HepG2 (cell line): ENCODE measurements at regions not wholly inside any gene's neighbourhood (a gene's known extent, or its start where the extent isn't known, plus 50 kb on each side); places are given as distances from the start of the nearest gene placed in this dataset.

Source experiments
- ATAC-seq: fragments of 200-7000 bp; cut with Tn5 transposase; 3 replicates; pipeline ENCODE4 v1.9.1; 2020; ENCODE audit warnings: mild to moderate bottlenecking, moderate library complexity
- BruUV-seq: library from RNA; stranded (reverse); fragments of 400-500 nt; replicated peaks from 2 replicates; lab custom pipeline; 2021; lab: Mats Ljungman, UMichigan
- CTCF ChIA-PET: fragments of 300-600 bp; formaldehyde crosslinking; extraction: SDS; loops from one replicate; lab custom pipeline; 2021; ENCODE audit warnings: low total read pairs, inconsistent platforms, low intra/inter-chr PET ratio; lab: Yijun Ruan, JAX
- POLR2A ChIA-PET: fragments of 350-600 bp; sonication (Branson Sonifier 250); formaldehyde crosslinking; loops from one replicate; lab custom pipeline; 2020; ENCODE audit warnings: antibody characterized with exemption, inconsistent platforms; lab: Yijun Ruan, JAX
- DNase-seq: peaks from one replicate; pipeline ENCODE4 v3.0.0-alpha.2; 2015; ENCODE audit warnings: low spot score
- FAIRE-seq: peaks from 3 replicates; lab custom pipeline; 2011; peaks lifted over from hg19 to GRCh38; lab: Jason Lieb, UNC
- H2AFZ ChIP-seq: one replicate; pipeline ENCODE4 v1.6.1; 2011; ENCODE audit warnings: low read length, inconsistent platforms
- H3K27ac ChIP-seq: fragments of 300-600 bp; 3 replicates; pipeline ENCODE4 v1.8.0; 2011; ENCODE audit warnings: mixed run types, mild to moderate bottlenecking, mixed read lengths, low read length, inconsistent platforms; ENCODE audit not compliant: insufficient read depth; ENCODE audit errors: extremely low read length
- H3K27me3 ChIP-seq, 2 experiments: fragments of 200-600 bp in 1 of 2; 2 replicates in 1 of 2; 3 replicates in 1 of 2; pipeline versions ENCODE4 v1.6.0 to v1.8.0; 2011; ENCODE audit warnings: low read length in 2 of 2, mild to moderate bottlenecking in 2 of 2, moderate library complexity in 2 of 2, inconsistent platforms in 1 of 2; ENCODE audit not compliant: insufficient read depth in 2 of 2, control insufficient read depth in 1 of 2
- H3K36me3 ChIP-seq, 2 experiments: fragments of 200-600 bp in 1 of 2; replicated peaks in 1 of 2; 2 replicates in 1 of 2; 3 replicates in 1 of 2; pipeline versions ENCODE4 v1.5.1 to v1.8.0; 2011; ENCODE audit warnings: low read length in 2 of 2, inconsistent platforms in 1 of 2; ENCODE audit not compliant: insufficient read depth in 2 of 2, control insufficient read depth in 1 of 2
- H3K4me1 ChIP-seq: 2 replicates; pipeline ENCODE4 v1.5.1; 2012; ENCODE audit warnings: low read length, inconsistent platforms; ENCODE audit not compliant: insufficient read depth
- H3K4me2 ChIP-seq: 2 replicates; pipeline ENCODE4 v1.6.0; 2011; ENCODE audit warnings: low read depth, low read length, inconsistent platforms
- H3K4me3 ChIP-seq, 3 experiments: fragments of 200-600 bp in 1 of 3; sonication (generic), shearing (Covaris generic) in 1 of 3; replicated peaks in 1 of 3; 2 replicates each; pipeline ENCODE4 v1.5.1; 2011 to 2016; ENCODE audit warnings: low read length in 3 of 3, inconsistent platforms in 2 of 3, low read depth in 2 of 3, mild to moderate bottlenecking in 2 of 3, control low read depth in 1 of 3, mixed read lengths in 1 of 3; ENCODE audit not compliant: insufficient read depth in 1 of 3
- H3K79me2 ChIP-seq: one replicate; pipeline ENCODE4 v1.6.1; 2011; ENCODE audit warnings: low read length, inconsistent platforms; ENCODE audit not compliant: insufficient read depth
- H3K9ac ChIP-seq: 2 replicates; pipeline ENCODE4 v1.6.0; 2011; ENCODE audit warnings: mild to moderate bottlenecking, low read depth, low read length, inconsistent platforms; ENCODE audit not compliant: insufficient read depth
- H3K9me3 ChIP-seq: 2 replicates; pipeline ENCODE4 v1.5.1; 2012; ENCODE audit warnings: mild to moderate bottlenecking, low read length
- H4K20me1 ChIP-seq: 2 replicates; pipeline ENCODE4 v1.6.0; 2011; ENCODE audit warnings: inconsistent platforms, mild to moderate bottlenecking, low read length, moderate library complexity; ENCODE audit not compliant: insufficient read depth
- HNRNPH1 ChIP-seq: fragments of 200-400 bp; formaldehyde crosslinking; optimal IDR thresholded peaks from 2 replicates; pipeline ENCODE3; 2017; ENCODE audit warnings: mild to moderate bottlenecking, low read depth, low read length
- SOX6 ChIP-seq, 2 experiments: fragments of 450-650 bp in 1 of 2; sonication (generic) in 1 of 2; formaldehyde crosslinking in 1 of 2; IDR thresholded peaks; 2 replicates each; pipeline versions ENCODE4 v1.4.0 to v1.6.1; 2017 to 2020; ENCODE audit warnings: antibody characterized with exemption in 1 of 2, mild to moderate bottlenecking in 1 of 2, missing genetic modification reagents in 1 of 2
- SP1 ChIP-seq, 2 experiments: fragments of 450-650 bp in 1 of 2; sonication (generic) in 1 of 2; formaldehyde crosslinking in 1 of 2; IDR thresholded peaks; 2 replicates each; pipeline versions ENCODE4 v1.4.0 to v1.6.1; 2016 to 2020; ENCODE audit warnings: missing genetic modification reagents in 1 of 2
- TOE1 ChIP-seq: sonication (generic); formaldehyde crosslinking; IDR thresholded peaks from 2 replicates; pipeline ENCODE4 v1.4.0; 2020; ENCODE audit warnings: mild to moderate bottlenecking, missing genetic modification reagents
- TSC22D2 ChIP-seq: sonication (generic); formaldehyde crosslinking; IDR thresholded peaks from 2 replicates; pipeline ENCODE4 v1.5.1; 2020; ENCODE audit warnings: missing genetic modification reagents, mild to moderate bottlenecking, borderline replicate concordance
- U2AF1 ChIP-seq: fragments of 200-400 bp; formaldehyde crosslinking; optimal IDR thresholded peaks from 2 replicates; pipeline ENCODE3; 2017; ENCODE audit warnings: mild to moderate bottlenecking, low read depth, low read length
- ZNF225 ChIP-seq: sonication (generic); formaldehyde crosslinking; IDR thresholded peaks from 2 replicates; pipeline ENCODE4 v1.4.0; 2020; ENCODE audit warnings: mild to moderate bottlenecking, missing genetic modification reagents
- ZSCAN29 ChIP-seq: sonication (generic); formaldehyde crosslinking; conservative IDR thresholded peaks from 2 replicates; pipeline ENCODE4 v1.4.0; 2020; ENCODE audit warnings: mild to moderate bottlenecking, missing genetic modification reagents
- WGBS: methylation state at CpG from one replicate; pipeline ENCODE4 v1.1.6; 2017; ENCODE audit warnings: low lambda C conversion rate; 5-methylcytosine and 5-hydroxymethylcytosine counted together
- in situ Hi-C: cut with HindIII; loops from 2 replicates; pipeline ENCODE4 v1.10.0; 2017; ENCODE audit warnings: low pct_unique_long_range_greater_than_20kb; ENCODE audit not compliant: extremely low pct_ligation_motif_present
- intact Hi-C: fragments of 100-400 bp; cut with micrococcal nuclease; formaldehyde crosslinking; loops from one replicate; pipeline ENCODE4 v1.10.0; 2022; ENCODE audit not compliant: unreplicated experiment
- TF ChIP-seq, protein P1 (sequence below), 2 experiments: sonication (generic) in 1 of 2; formaldehyde crosslinking in 1 of 2; IDR thresholded peaks; 2 replicates each; pipeline versions ENCODE4 v1.4.0 to v1.6.1; 2018 to 2020; ENCODE audit warnings: missing genetic modification reagents in 2 of 2, borderline replicate concordance in 1 of 2, low read depth in 1 of 2, mild to moderate bottlenecking in 1 of 2, missing biosample characterization in 1 of 2
- TF ChIP-seq, protein P2 (sequence below): sonication (generic); formaldehyde crosslinking; IDR thresholded peaks from 2 replicates; pipeline ENCODE4 v1.4.0; 2020; ENCODE audit warnings: missing genetic modification reagents
- TF ChIP-seq, protein P3 (sequence below): IDR thresholded peaks from 2 replicates; pipeline ENCODE4 v1.6.1; 2016; ENCODE audit warnings: mild to moderate bottlenecking, missing biosample characterization, missing genetic modification reagents
- TF ChIP-seq, protein P4 (sequence below), 2 experiments: sonication (generic) in 1 of 2; formaldehyde crosslinking in 1 of 2; IDR thresholded peaks; 2 replicates each; pipeline versions ENCODE4 v1.4.0 to v1.6.1; 2016 to 2020; ENCODE audit warnings: borderline replicate concordance in 1 of 2, low read depth in 1 of 2, mild to moderate bottlenecking in 1 of 2, missing genetic modification reagents in 1 of 2
- TF ChIP-seq, protein P5 (sequence below): sonication (generic); formaldehyde crosslinking; IDR thresholded peaks from 2 replicates; pipeline ENCODE4 v1.4.0; 2020; ENCODE audit warnings: missing genetic modification reagents, mild to moderate bottlenecking, borderline replicate concordance

DNA sequence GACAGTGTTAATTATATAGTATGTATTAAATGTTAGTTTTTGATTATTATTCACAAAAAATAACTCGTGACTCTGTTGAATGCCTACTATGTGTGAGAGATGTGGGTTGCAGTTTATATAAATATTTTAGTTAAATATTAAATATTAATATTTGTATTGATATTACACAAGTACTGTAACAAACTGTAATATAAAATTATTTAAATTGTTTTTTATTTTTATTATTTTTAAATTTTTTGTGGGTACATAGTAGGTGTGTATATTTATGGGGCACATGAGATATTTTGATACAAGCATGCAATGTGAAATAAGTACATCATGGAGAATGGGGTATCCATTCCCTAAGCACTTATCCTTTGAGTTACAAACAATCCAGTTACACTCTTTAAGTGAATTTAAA lies 196.1 kb upstream of the ZNF717 start (continued):
- TF ChIP-seq, protein P1, sequence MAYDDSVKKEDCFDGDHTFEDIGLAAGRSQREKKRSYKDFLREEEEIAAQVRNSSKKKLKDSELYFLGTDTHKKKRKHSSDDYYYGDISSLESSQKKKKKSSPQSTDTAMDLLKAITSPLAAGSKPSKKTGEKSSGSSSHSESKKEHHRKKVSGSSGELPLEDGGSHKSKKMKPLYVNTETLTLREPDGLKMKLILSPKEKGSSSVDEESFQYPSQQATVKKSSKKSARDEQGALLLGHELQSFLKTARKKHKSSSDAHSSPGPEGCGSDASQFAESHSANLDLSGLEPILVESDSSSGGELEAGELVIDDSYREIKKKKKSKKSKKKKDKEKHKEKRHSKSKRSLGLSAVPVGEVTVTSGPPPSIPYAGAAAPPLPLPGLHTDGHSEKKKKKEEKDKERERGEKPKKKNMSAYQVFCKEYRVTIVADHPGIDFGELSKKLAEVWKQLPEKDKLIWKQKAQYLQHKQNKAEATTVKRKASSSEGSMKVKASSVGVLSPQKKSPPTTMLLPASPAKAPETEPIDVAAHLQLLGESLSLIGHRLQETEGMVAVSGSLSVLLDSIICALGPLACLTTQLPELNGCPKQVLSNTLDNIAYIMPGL (CRISPR knock-in tag; IDR thresholded peaks at IDR 0.05; ENCODE audit: borderline replicate concordance in 1 of 2, low read depth in 1 of 2) = no peak
- TF ChIP-seq, protein P2, sequence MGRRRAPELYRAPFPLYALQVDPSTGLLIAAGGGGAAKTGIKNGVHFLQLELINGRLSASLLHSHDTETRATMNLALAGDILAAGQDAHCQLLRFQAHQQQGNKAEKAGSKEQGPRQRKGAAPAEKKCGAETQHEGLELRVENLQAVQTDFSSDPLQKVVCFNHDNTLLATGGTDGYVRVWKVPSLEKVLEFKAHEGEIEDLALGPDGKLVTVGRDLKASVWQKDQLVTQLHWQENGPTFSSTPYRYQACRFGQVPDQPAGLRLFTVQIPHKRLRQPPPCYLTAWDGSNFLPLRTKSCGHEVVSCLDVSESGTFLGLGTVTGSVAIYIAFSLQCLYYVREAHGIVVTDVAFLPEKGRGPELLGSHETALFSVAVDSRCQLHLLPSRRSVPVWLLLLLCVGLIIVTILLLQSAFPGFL (CRISPR knock-in tag) = no peak
- TF ChIP-seq SP1 (IDR thresholded peaks at IDR 0.05) (no peak), SP1 (CRISPR knock-in tag; IDR thresholded peaks at IDR 0.05) (no peak)
- TF ChIP-seq, protein P3, sequence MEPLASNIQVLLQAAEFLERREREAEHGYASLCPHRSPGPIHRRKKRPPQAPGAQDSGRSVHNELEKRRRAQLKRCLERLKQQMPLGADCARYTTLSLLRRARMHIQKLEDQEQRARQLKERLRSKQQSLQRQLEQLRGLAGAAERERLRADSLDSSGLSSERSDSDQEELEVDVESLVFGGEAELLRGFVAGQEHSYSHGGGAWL (CRISPR knock-in tag) = no peak

DNA sequence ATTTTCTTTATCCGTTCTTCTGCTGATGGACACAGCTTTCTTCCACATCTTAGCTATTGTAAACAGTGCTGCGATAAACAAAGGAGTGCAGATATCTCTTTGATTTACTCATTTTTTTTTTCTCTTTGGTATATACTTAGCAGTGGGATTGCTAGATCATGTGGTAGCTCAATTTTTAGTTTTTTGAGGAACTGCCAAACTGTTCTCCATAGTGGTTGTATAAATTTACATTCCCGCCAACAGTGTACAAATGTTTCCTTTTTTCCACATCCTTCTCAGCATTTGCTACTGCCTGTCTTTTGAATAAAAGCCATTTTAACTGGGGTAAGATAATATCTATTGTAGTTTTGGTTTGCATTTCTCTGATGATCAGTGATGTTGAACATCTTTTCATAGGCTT lies 196.8 kb upstream of the ZNF717 start:
- Histone ChIP-seq H3K79me2 (no peaks in the 10 kb centered on the region), H3K4me3 (no peak overlapping the region), H3K36me3 (no peaks in the 10 kb centered on the region), H3K27me3 (no peaks in the 10 kb centered on the region), H3K4me2 (no peak overlapping the region), H3K27ac (no peak overlapping the region), H3K4me1 (no peaks in the 10 kb centered on the region), H2AFZ (no peak overlapping the region), H3K9ac (no peak overlapping the region), H4K20me1 (no peaks in the 10 kb centered on the region), H3K9me3 (peaks cover 64% of the 10 kb centered on the region)
- in situ Hi-C loops = no loop called here
- intact Hi-C loops = no loop called here
- FAIRE-seq (no peak), ATAC-seq (no peak), DNase-seq (no peak)
- no TSS peak for BruUV-seq
- ChIA-PET POLR2A (no interaction called here), CTCF (no interaction called here)
- 42% methylated on average over 3 of the region's 3 CpGs for WGBS
- TF ChIP-seq ZSCAN29 (CRISPR knock-in tag) (no peak), HNRNPH1 (no peak), TSC22D2 (CRISPR knock-in tag) (no peak), ZNF225 (CRISPR knock-in tag) (no peak), SOX6 (IDR thresholded peaks at IDR 0.05) (no peak), SOX6 (CRISPR knock-in tag; IDR thresholded peaks at IDR 0.05) (no peak), TOE1 (CRISPR knock-in tag) (no peak), U2AF1 (no peak)
- TF ChIP-seq, protein P4, sequence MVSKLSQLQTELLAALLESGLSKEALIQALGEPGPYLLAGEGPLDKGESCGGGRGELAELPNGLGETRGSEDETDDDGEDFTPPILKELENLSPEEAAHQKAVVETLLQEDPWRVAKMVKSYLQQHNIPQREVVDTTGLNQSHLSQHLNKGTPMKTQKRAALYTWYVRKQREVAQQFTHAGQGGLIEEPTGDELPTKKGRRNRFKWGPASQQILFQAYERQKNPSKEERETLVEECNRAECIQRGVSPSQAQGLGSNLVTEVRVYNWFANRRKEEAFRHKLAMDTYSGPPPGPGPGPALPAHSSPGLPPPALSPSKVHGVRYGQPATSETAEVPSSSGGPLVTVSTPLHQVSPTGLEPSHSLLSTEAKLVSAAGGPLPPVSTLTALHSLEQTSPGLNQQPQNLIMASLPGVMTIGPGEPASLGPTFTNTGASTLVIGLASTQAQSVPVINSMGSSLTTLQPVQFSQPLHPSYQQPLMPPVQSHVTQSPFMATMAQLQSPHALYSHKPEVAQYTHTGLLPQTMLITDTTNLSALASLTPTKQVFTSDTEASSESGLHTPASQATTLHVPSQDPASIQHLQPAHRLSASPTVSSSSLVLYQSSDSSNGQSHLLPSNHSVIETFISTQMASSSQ (IDR thresholded peaks at IDR 0.05; ENCODE audit: low read depth) = no peak
- TF ChIP-seq, protein P4 (CRISPR knock-in tag; IDR thresholded peaks at IDR 0.05; ENCODE audit: borderline replicate concordance) = no peak
- TF ChIP-seq, protein P5, sequence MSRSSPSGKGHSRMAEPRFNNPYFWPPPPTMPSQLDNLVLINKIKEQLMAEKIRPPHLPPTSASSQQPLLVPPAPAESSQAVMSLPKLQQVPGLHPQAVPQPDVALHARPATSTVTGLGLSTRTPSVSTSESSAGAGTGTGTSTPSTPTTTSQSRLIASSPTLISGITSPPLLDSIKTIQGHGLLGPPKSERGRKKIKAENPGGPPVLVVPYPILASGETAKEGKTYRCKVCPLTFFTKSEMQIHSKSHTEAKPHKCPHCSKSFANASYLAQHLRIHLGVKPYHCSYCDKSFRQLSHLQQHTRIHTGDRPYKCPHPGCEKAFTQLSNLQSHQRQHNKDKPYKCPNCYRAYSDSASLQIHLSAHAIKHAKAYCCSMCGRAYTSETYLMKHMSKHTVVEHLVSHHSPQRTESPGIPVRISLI (CRISPR knock-in tag) = no peak
